Lower leg skin (tissue), 3 donors: ENCODE measurements at regions not wholly inside any gene's neighbourhood (a gene's known extent, or its start where the extent isn't known, plus 50 kb on each side); places are given as distances from the start of the nearest gene placed in this dataset.

Source experiments
- CTCF ChIP-seq, 3 donors: fragments of 450-650 bp; IDR thresholded peaks; one replicate each; pipeline ENCODE4 v1.5.1; 2016; ENCODE audit warnings: antibody characterized with exemption in 3 of 3, mild to moderate bottlenecking in 3 of 3, moderate library complexity in 2 of 3
- POLR2A ChIP-seq, 2 donors: fragments of 450-650 bp; IDR thresholded peaks; one replicate each; pipeline ENCODE4 v1.6.1; 2016 to 2017; ENCODE audit warnings: antibody characterized with exemption in 2 of 2, mild to moderate bottlenecking in 1 of 2, moderate library complexity in 1 of 2

GRCh38 chr18:38290229-38290628 lies 724.6 kb upstream of the CELF4 start:
- no peak for TF ChIP-seq CTCF (IDR thresholded peaks at IDR 0.05)
- TF ChIP-seq POLR2A (IDR thresholded peaks at IDR 0.05) = no peak
